ENCODE measurements at regions not wholly inside any gene's neighbourhood (a gene's known extent, or its start where the extent isn't known, plus 50 kb on each side); places are given as distances from the start of the nearest gene placed in this dataset.

DNA sequence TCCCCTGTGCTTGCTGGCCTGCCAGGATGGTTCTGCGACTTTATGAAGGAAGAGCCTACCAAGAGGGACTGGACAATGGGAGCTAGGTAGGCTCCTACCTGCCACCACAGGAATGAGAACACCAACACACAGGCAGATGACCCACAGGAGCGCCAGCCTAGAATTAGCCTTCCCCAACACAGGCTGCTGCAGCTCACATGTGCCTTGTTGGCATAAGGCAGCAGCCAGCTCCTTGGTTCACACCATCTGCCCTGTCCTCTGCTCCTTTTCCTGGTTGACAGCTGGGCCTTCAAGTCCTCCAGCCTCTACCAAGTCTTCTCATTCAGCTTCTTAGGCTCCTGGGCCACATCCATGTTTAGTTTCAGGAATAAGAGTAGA, 705.4 kb upstream of the RAB6C start:
- CTCF ChIA-PET: no interaction called here
- no peak overlapping the region for H3K4me2 ChIP-seq
- TF ChIP-seq, protein P1, sequence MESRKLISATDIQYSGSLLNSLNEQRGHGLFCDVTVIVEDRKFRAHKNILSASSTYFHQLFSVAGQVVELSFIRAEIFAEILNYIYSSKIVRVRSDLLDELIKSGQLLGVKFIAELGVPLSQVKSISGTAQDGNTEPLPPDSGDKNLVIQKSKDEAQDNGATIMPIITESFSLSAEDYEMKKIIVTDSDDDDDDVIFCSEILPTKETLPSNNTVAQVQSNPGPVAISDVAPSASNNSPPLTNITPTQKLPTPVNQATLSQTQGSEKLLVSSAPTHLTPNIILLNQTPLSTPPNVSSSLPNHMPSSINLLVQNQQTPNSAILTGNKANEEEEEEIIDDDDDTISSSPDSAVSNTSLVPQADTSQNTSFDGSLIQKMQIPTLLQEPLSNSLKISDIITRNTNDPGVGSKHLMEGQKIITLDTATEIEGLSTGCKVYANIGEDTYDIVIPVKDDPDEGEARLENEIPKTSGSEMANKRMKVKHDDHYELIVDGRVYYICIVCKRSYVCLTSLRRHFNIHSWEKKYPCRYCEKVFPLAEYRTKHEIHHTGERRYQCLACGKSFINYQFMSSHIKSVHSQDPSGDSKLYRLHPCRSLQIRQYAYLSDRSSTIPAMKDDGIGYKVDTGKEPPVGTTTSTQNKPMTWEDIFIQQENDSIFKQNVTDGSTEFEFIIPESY (IDR thresholded peaks at IDR 0.05; ENCODE audit: borderline replicate concordance, low read depth): no peak
- TF ChIP-seq TEAD4 (IDR thresholded peaks at IDR 0.05; ENCODE audit: borderline replicate concordance, insufficient read depth) (no peak), RXRA (IDR thresholded peaks at IDR 0.05; ENCODE audit: borderline replicate concordance, low read depth) (no peak), SIN3A (IDR thresholded peaks at IDR 0.05; ENCODE audit: borderline replicate concordance, low read depth, low read length) (no peak), GABPA (IDR thresholded peaks at IDR 0.05; ENCODE audit: low read depth) (no peak), JUND (IDR thresholded peaks at IDR 0.05) (no peak), RCOR1 (IDR thresholded peaks at IDR 0.05; ENCODE audit: low read length) (no peak), GATA2 (CRISPR knock-in tag; IDR thresholded peaks at IDR 0.05) (no peak)
- TF ChIP-seq, protein P2, sequence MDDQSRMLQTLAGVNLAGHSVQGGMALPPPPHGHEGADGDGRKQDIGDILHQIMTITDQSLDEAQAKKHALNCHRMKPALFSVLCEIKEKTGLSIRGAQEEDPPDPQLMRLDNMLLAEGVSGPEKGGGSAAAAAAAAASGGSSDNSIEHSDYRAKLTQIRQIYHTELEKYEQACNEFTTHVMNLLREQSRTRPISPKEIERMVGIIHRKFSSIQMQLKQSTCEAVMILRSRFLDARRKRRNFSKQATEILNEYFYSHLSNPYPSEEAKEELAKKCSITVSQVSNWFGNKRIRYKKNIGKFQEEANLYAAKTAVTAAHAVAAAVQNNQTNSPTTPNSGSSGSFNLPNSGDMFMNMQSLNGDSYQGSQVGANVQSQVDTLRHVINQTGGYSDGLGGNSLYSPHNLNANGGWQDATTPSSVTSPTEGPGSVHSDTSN (IDR thresholded peaks at IDR 0.05): no peak
- TF ChIP-seq, protein P3, sequence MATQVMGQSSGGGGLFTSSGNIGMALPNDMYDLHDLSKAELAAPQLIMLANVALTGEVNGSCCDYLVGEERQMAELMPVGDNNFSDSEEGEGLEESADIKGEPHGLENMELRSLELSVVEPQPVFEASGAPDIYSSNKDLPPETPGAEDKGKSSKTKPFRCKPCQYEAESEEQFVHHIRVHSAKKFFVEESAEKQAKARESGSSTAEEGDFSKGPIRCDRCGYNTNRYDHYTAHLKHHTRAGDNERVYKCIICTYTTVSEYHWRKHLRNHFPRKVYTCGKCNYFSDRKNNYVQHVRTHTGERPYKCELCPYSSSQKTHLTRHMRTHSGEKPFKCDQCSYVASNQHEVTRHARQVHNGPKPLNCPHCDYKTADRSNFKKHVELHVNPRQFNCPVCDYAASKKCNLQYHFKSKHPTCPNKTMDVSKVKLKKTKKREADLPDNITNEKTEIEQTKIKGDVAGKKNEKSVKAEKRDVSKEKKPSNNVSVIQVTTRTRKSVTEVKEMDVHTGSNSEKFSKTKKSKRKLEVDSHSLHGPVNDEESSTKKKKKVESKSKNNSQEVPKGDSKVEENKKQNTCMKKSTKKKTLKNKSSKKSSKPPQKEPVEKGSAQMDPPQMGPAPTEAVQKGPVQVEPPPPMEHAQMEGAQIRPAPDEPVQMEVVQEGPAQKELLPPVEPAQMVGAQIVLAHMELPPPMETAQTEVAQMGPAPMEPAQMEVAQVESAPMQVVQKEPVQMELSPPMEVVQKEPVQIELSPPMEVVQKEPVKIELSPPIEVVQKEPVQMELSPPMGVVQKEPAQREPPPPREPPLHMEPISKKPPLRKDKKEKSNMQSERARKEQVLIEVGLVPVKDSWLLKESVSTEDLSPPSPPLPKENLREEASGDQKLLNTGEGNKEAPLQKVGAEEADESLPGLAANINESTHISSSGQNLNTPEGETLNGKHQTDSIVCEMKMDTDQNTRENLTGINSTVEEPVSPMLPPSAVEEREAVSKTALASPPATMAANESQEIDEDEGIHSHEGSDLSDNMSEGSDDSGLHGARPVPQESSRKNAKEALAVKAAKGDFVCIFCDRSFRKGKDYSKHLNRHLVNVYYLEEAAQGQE (IDR thresholded peaks at IDR 0.05; ENCODE audit: low read depth, low read length): no peak
- no peaks in the 10 kb centered on the region for H4K20me1 ChIP-seq (ENCODE audit: insufficient read depth)
- H3K27me3 ChIP-seq (ENCODE audit: insufficient read depth): no peaks in the 10 kb centered on the region
- H3K9ac ChIP-seq: no peak overlapping the region
- no peak for DNase-seq
- POLR2A ChIA-PET: no interaction called here
- no peaks in the 10 kb centered on the region; a peak in 1 of 4 replicates for H3K4me1 ChIP-seq (ENCODE audit: control insufficient read depth in 1 of 2, insufficient read depth in 2 of 2, low read depth in 1 of 2, low read length in 1 of 2)
- no peaks in the 10 kb centered on the region for H3K79me2 ChIP-seq (ENCODE audit: insufficient read depth)
- no peak overlapping the region for H3K27ac ChIP-seq (ENCODE audit: low read depth in 2 of 2, low read length in 1 of 2)
- H3K9me2 ChIP-seq: no peaks in the 10 kb centered on the region
- no peaks in the 10 kb centered on the region for H3K36me3 ChIP-seq (replicated peaks in 1 of 2; ENCODE audit: control insufficient read depth in 1 of 2, insufficient read depth in 2 of 2, low read length in 1 of 2)
- no peaks in the 10 kb centered on the region for H3K9me3 ChIP-seq
- no peak overlapping the region for H3K4me3 ChIP-seq (ENCODE audit: low read depth in 2 of 2, low read length in 1 of 2)
- no peaks in the 10 kb centered on the region for H3F3A ChIP-seq (replicated peaks; ENCODE audit: insufficient read depth)
- WGBS (ENCODE audit: low lambda C conversion rate): 26% methylated on average over 2 of the region's 2 CpGs
- no peak overlapping the region for H2AFZ ChIP-seq (ENCODE audit: low read depth)

DNA sequence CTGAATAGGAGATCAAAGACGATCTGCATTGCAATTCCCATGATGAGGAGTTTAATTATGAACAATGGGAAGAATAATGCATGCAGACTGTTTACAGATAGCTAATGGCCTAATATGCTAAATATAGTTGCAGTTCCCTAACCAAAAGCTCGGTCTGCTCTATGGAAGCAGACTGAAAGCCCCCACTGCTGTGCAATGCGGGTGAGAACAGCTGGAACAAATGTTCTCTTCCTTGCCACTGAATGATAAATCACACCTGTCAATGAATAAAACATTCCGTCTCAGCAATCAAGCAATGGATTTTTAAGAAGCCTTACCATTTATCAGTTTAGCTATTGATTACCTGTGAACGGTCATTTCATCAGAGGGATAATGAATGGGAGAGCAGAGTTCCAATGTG, 704.5 kb upstream of the RAB6C start:
- Histone ChIP-seq H3K27me3 (ENCODE audit: insufficient read depth) (no peaks in the 10 kb centered on the region), H3K9me2 (no peaks in the 10 kb centered on the region), H3K27ac (ENCODE audit: low read depth in 2 of 2, low read length in 1 of 2) (no peak overlapping the region), H3K4me3 (ENCODE audit: low read depth in 2 of 2, low read length in 1 of 2) (no peak overlapping the region), H3K4me1 (ENCODE audit: control insufficient read depth in 1 of 2, insufficient read depth in 2 of 2, low read depth in 1 of 2, low read length in 1 of 2) (no peaks in the 10 kb centered on the region; a peak in 1 of 4 replicates), H2AFZ (ENCODE audit: low read depth) (no peak overlapping the region), H3K79me2 (ENCODE audit: insufficient read depth) (no peaks in the 10 kb centered on the region), H3F3A (replicated peaks; ENCODE audit: insufficient read depth) (no peaks in the 10 kb centered on the region), H3K4me2 (no peak overlapping the region), H4K20me1 (ENCODE audit: insufficient read depth) (no peaks in the 10 kb centered on the region), H3K9me3 (no peaks in the 10 kb centered on the region), H3K9ac (no peak overlapping the region), H3K36me3 (replicated peaks in 1 of 2; ENCODE audit: control insufficient read depth in 1 of 2, insufficient read depth in 2 of 2, low read length in 1 of 2) (no peaks in the 10 kb centered on the region)
- WGBS (ENCODE audit: low lambda C conversion rate): 25% methylated on average over 5 of the region's 5 CpGs
- ChIA-PET POLR2A (no interaction called here), CTCF (no interaction called here)
- no peak for DNase-seq
- no peak for TF ChIP-seq SMC3 (IDR thresholded peaks at IDR 0.05; ENCODE audit: low read depth, low read length)
- TF ChIP-seq FOXJ3 (CRISPR knock-in tag; IDR thresholded peaks at IDR 0.05): no peak
- no peak for TF ChIP-seq RXRA (IDR thresholded peaks at IDR 0.05; ENCODE audit: borderline replicate concordance, low read depth)
- TF ChIP-seq RFX5 (IDR thresholded peaks at IDR 0.05; ENCODE audit: low read length): no peak
- TF ChIP-seq, protein P3 (IDR thresholded peaks at IDR 0.05; ENCODE audit: low read depth, low read length): no peak
- TF ChIP-seq, protein P4, sequence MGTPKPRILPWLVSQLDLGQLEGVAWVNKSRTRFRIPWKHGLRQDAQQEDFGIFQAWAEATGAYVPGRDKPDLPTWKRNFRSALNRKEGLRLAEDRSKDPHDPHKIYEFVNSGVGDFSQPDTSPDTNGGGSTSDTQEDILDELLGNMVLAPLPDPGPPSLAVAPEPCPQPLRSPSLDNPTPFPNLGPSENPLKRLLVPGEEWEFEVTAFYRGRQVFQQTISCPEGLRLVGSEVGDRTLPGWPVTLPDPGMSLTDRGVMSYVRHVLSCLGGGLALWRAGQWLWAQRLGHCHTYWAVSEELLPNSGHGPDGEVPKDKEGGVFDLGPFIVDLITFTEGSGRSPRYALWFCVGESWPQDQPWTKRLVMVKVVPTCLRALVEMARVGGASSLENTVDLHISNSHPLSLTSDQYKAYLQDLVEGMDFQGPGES (IDR thresholded peaks at IDR 0.05; ENCODE audit: low read depth, low read length): no peak
- TF ChIP-seq POLR2AphosphoS5 (IDR thresholded peaks at IDR 0.05; ENCODE audit: low read depth, low read length): no peak
- no peak for TF ChIP-seq FOSL2 (IDR thresholded peaks at IDR 0.05; ENCODE audit: borderline replicate concordance, low read depth)

Data from SK-N-SH (cell line).